GM21515 (cell line): ENCODE measurements at regions not wholly inside any gene's neighbourhood (a gene's known extent, or its start where the extent isn't known, plus 50 kb on each side); places are given as distances from the start of the nearest gene placed in this dataset.
A peak's percentile ranks its signal among the peaks of the same experiment; 100 is the strongest.

Source experiments
- ATAC-seq: cut with Tn5 transposase; IDR thresholded peaks from one replicate; pipeline ENCODE4 v1.9.1; 2021; ENCODE audit not compliant: unreplicated experiment

DNA sequence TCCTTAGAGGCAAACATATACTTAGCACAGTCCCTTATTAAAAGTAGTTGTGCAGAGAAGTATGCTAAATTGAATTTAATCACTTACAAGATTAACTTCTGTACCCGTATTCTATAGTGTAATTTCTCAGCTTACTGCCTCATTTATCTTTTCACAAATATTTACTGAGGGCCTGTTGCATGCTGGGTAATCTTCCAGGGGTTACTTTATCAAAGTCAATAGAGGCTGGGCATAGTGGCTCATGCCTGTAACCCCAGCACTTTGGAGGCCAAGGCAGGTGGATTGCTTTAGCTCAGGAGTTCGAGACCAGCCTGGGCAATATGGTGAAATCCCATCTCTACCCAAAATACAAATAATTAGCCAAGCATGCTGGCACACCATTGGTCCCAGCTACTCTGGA lies 111.7 kb upstream of the RAB27B start:
- no peak for ATAC-seq

DNA sequence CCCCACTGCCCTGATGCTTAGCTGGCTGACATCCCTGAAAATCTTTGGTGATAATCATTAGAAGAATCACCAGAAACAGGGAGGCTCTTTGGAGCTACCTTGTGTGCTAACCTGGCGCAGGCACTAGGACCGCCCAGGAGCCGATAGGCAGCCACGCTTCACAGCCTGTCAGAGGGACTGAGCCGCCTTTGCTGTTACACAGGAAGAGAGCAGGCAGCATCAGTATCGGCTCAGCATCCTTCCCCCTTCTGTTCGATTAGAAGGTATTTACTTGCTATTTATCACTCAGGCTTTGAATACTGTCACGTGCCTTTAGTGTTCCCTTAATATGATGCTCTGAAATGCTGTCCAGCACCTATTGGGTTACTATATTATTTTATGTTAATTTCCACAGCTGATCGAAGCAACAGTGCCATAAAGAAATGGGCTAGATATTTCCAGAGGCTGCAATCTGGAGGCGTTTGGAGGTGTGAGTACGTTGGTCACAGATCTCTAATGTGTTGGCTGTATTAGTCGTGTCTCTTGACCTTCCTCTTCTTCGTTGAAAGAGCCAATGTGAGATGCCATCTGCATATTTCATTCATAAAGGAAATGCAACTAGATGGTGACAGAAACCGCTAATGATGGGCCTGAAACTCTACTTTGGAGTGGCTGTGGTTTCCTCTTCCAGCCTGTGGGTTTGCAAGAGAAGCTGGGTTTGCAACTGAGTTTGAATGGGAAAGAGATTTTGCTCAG lies 110.4 kb upstream of the RAB27B start:
- ATAC-seq: peak; percentile 90

GRCh38 chr18:54718408-54718773 lies 109.9 kb upstream of the RAB27B start:
- no peak for ATAC-seq

DNA sequence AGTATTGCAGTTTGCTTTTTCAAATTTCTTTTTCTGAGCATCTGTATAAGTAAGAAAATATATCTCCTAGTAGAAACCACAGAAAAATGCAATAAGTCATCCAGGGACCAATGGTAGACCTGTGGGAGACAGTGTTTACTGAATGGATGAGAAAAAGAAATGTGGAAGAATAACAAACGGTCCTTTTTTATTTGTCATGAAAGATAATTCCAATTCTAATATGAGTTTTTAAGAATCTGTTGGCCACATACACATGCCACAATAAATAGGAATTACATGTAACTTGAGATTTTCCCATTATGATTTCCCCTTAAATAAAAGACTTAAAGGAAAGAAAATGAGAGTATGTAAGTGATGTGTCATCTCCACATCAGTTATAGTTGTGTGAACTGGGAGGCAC lies 107.7 kb upstream of the RAB27B start:
- no peak for ATAC-seq

DNA sequence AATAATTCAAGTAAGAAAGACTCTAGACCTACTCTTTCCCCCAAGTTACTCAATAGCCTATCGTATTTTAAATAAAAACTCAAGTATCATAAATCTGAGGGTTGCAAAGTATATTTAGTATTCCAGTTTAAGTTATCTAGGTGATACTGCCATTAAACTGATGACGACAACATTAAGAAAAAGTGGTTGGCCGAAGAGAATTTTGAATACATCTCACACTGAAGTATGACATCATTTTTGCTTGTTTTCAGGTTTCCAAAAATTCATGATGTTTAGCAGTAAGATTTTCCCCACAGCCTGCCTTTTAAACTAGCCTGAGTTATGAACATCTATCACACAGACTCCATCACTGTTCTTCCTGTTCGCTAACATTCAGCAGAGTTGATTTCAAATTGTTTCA lies 102.1 kb upstream of the RAB27B start:
- no peak for ATAC-seq

GRCh38 chr18:54734059-54734458 lies 94.2 kb upstream of the RAB27B start:
- ATAC-seq: no peak

GRCh38 chr18:54736981-54737380 lies 91.3 kb upstream of the RAB27B start:
- no peak for ATAC-seq

- no peak for ATAC-seq
Observed at GRCh38 chr18:54737986-54738385, 90.3 kb upstream of the RAB27B start.

GRCh38 chr18:54739476-54739875 lies 88.8 kb upstream of the RAB27B start:
- no peak for ATAC-seq

DNA sequence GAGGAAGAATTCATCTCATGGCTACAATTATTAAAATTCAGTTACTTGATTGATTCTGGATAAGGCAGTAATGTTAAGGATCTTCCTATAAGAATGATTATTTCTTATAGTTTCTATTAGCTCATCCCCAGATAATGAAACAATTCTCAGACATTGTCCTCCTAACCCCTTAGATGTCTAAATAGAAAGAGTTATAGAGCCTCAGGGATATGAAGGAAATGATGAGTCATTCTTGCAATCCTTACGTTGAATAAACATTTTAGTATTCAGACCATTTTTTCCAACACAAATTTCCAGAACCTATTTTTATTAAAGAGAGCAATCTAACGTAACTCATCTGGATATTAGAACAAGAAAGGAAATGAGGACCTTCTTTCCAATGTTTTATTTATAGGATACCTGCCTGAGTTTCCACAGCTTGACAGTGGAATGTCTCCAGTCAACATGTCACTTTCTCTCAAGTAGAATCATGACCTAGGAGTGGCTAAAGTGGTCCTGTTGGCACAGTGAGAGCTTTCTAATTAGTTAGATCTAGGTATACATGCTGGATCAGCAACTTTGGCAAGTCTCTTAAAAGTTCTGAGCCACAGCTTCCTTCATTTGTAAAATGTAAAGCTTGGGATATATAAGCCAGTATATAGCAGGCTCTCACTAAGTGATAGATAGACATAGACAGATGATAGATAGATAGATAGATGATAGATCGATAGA lies 88.0 kb upstream of the RAB27B start:
- ATAC-seq: no peak

DNA sequence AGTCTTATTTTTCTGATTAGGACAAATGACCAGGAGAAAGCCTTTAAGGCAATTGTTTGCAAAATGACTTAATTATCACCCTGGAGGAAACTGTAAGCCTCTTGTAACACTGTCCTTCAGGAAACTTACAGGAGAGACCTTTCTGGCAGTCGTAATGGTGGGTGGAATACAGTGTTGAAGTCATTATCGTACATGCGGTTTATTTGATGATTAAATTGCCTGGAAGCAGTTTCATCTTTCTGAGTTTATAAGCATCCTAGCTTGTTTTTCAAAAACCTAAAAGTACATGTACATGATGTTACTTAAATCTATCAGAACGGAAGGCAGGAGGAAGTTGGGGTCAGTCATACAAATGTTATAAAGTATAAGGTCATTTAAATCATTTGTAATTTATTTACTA lies 86.2 kb upstream of the RAB27B start:
- no peak for ATAC-seq

DNA sequence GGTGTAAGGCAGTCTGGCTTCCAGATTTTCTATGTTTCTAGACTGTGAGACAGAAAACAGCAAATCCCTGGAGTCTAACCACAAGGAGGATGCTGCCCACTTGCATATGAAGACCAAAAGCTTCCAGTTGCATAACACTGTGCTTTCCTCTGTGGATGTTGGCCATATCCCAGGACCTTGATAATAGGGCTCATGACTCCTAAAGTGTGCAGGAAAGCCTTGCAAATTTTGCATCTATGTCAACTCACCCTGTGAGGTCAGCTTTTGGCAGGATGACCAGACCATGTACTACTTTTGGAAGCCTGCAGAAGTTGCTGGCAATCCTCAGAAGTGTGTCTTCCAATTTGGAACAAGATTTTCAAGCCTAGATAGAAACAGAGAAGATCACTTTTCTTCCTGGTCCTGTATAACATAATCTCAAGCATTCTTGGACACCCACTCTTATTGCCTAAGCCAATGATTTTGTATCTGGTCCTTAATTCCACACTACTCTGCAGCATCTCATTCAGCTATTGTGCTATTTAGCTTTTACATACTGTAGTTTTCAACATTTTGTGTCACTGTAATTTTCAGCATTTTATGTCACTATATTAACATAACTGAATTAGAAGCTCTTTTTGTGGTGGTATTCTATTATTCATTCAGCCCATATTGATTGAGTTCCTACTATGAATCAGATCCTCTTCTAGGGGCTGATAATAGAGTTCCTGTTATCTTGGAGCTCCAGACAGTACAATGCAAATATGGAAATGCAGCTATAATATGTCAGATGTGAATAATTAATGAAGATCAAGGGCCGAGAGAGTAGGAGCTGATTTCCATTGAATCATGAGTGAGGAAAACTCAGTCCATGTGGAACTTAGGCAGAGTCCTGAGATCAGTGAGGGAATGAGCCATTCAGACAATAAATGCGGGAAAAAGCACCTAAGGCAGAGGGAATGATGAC lies 85.3 kb upstream of the RAB27B start:
- no peak for ATAC-seq

- ATAC-seq: no peak
Observed at GRCh38 chr18:54743605-54743995, 84.7 kb upstream of the RAB27B start.

DNA sequence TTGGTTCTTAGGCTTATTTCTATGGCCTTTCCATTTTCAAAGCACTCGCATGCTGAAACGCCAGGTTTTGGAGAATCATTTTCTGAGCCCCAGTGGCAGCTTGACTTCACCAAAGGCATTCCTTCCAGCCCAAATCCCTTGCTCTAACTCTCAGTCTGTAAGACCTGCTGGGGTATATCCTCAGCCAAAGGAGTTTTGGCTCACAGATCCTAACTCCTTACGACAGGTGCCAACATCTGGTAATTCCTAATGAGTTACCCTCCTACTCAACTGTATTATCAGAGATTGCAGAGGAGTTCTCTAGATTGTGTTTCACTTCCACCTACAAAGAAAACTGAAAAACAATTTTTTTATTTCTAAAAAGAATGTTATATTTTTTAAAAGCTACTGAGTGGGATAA lies 79.0 kb upstream of the RAB27B start:
- ATAC-seq: no peak

- no peak for ATAC-seq
Observed at GRCh38 chr18:54750350-54750749, 77.9 kb upstream of the RAB27B start.

DNA sequence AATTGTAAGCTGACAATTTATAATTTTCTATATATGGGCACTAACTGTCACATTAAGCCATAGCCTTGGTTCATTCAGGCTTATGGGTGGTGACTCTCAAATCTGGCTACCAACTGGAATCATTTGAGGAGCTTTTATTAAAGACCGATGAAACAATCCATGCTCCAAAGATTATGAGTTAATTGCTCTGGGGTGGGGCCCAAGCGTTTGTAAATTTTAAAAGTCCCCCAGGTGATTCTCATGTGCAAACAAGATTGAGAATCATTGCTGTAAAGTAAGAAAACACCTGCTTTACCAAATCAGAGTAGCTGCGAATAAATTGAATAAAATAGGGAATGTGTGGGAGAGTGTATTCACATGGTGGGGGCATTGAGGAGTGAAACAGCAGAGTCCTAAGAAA lies 76.1 kb upstream of the RAB27B start:
- ATAC-seq: no peak

DNA sequence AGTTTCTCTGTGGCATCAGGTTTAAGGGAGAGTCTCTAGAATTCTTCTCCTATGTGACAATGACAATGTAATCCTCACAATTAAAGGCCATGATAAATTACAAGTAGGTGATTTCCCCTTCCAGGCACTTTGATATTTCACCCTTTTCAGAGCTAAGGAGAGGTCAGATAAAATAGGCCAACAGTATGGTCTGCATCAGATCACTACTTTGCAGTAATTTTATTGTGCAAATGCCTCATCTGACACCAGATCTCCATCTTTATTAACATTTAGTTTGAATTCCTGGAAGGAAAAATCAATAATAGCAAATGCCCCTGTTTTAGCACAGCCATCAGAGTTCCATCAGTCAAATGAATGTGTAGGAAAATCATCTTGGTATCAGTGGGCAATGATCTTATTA lies 72.8 kb upstream of the RAB27B start:
- ATAC-seq: no peak

DNA sequence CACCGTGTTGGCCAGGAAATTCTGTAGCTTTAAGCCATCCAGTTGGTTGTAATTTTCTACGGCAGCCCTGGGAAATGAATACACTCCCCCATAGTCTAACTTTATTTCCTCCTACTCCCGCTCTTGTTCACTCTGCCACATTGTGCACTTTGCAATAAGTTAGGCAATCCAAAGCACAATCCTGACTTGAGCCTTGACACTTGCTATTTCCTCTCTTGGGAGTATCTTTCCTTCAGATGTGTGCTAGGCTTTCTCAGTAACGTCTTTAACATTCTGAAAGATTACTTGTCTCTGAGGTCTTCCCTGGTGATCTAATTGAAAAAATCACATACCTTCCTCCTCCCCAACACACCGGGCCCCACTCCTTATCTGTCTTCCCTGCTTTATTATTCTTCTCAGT lies 65.9 kb upstream of the RAB27B start:
- no peak for ATAC-seq

DNA sequence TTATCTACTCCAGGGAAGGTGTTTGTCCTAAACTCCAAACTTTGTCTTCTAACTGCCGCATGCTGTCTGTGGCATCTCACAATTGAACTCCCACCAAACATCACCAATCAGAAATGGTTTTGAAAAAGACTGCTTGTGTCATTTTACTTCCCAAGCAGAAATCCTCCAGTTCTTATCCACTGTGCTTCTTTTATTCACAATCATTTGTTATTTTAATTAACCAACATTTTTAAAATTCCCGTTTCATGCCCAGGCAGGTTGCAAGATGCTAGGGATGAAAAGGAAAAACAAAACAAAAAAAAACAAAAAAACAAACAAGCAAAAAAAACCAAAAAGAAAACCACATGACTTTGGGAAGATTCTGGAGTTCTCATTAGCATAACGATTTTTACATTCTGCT lies 63.5 kb upstream of the RAB27B start:
- no peak for ATAC-seq

GRCh38 chr18:54765636-54766375 lies 62.5 kb upstream of the RAB27B start:
- no peak for ATAC-seq

GRCh38 chr18:54766634-54767033 lies 61.6 kb upstream of the RAB27B start:
- ATAC-seq: no peak
